ENCODE measurements at regions not wholly inside any gene's neighbourhood (a gene's known extent, or its start where the extent isn't known, plus 50 kb on each side); places are given as distances from the start of the nearest gene placed in this dataset.

DNA sequence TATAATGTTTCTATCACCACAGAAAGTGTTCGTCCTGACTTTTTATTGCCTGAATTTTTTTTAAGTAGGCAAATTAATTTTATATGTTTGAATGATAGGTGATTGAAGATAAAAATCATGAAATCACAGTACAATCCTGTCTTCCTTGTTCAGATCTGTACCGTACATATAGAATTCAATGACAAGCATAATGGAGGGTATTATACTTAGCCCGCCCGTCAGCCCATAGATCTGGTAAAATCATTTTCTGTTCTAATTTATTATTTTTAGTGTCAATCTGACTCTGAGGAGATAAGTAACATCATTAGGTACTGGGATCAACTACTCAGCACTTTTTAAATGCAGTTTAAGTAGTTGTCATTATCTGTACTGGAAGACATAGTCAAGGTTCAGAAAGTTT, 269.9 kb downstream of the NR2F2 start (continued):
- TF ChIP-seq ZBTB1 (CRISPR knock-in tag; IDR thresholded peaks at IDR 0.05; ENCODE audit: borderline replicate concordance) (no peak), ZMYM3 (CRISPR knock-in tag; IDR thresholded peaks at IDR 0.05) (no peak), MAF1 (CRISPR knock-in tag; IDR thresholded peaks at IDR 0.05; ENCODE audit: borderline replicate concordance) (no peak), HOXA3 (CRISPR knock-in tag; IDR thresholded peaks at IDR 0.05) (no peak), ZNF232 (CRISPR knock-in tag; IDR thresholded peaks at IDR 0.05; ENCODE audit: borderline replicate concordance) (no peak), ZNF768 (CRISPR knock-in tag; IDR thresholded peaks at IDR 0.05) (no peak), ZNF841 (CRISPR knock-in tag; IDR thresholded peaks at IDR 0.05; ENCODE audit: borderline replicate concordance) (no peak), HOXA7 (CRISPR knock-in tag; IDR thresholded peaks at IDR 0.05) (no peak), GABPA (IDR thresholded peaks at IDR 0.05; ENCODE audit: low read depth, low read length) (no peak), GABPA (CRISPR knock-in tag; IDR thresholded peaks at IDR 0.05; ENCODE audit: low read depth) (no peak)
- TF ChIP-seq, protein P1, sequence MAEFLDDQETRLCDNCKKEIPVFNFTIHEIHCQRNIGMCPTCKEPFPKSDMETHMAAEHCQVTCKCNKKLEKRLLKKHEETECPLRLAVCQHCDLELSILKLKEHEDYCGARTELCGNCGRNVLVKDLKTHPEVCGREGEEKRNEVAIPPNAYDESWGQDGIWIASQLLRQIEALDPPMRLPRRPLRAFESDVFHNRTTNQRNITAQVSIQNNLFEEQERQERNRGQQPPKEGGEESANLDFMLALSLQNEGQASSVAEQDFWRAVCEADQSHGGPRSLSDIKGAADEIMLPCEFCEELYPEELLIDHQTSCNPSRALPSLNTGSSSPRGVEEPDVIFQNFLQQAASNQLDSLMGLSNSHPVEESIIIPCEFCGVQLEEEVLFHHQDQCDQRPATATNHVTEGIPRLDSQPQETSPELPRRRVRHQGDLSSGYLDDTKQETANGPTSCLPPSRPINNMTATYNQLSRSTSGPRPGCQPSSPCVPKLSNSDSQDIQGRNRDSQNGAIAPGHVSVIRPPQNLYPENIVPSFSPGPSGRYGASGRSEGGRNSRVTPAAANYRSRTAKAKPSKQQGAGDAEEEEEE (CRISPR knock-in tag; IDR thresholded peaks at IDR 0.05; ENCODE audit: borderline replicate concordance), result no peak
- TF ChIP-seq, protein P2, sequence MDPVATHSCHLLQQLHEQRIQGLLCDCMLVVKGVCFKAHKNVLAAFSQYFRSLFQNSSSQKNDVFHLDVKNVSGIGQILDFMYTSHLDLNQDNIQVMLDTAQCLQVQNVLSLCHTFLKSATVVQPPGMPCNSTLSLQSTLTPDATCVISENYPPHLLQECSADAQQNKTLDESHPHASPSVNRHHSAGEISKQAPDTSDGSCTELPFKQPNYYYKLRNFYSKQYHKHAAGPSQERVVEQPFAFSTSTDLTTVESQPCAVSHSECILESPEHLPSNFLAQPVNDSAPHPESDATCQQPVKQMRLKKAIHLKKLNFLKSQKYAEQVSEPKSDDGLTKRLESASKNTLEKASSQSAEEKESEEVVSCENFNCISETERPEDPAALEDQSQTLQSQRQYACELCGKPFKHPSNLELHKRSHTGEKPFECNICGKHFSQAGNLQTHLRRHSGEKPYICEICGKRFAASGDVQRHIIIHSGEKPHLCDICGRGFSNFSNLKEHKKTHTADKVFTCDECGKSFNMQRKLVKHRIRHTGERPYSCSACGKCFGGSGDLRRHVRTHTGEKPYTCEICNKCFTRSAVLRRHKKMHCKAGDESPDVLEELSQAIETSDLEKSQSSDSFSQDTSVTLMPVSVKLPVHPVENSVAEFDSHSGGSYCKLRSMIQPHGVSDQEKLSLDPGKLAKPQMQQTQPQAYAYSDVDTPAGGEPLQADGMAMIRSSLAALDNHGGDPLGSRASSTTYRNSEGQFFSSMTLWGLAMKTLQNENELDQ (CRISPR knock-in tag; IDR thresholded peaks at IDR 0.05; ENCODE audit: borderline replicate concordance), result no peak
- TF ChIP-seq, protein P3, sequence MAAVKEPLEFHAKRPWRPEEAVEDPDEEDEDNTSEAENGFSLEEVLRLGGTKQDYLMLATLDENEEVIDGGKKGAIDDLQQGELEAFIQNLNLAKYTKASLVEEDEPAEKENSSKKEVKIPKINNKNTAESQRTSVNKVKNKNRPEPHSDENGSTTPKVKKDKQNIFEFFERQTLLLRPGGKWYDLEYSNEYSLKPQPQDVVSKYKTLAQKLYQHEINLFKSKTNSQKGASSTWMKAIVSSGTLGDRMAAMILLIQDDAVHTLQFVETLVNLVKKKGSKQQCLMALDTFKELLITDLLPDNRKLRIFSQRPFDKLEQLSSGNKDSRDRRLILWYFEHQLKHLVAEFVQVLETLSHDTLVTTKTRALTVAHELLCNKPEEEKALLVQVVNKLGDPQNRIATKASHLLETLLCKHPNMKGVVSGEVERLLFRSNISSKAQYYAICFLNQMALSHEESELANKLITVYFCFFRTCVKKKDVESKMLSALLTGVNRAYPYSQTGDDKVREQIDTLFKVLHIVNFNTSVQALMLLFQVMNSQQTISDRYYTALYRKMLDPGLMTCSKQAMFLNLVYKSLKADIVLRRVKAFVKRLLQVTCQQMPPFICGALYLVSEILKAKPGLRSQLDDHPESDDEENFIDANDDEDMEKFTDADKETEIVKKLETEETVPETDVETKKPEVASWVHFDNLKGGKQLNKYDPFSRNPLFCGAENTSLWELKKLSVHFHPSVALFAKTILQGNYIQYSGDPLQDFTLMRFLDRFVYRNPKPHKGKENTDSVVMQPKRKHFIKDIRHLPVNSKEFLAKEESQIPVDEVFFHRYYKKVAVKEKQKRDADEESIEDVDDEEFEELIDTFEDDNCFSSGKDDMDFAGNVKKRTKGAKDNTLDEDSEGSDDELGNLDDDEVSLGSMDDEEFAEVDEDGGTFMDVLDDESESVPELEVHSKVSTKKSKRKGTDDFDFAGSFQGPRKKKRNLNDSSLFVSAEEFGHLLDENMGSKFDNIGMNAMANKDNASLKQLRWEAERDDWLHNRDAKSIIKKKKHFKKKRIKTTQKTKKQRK (IDR thresholded peaks at IDR 0.05; ENCODE audit: low read length), result no peak

Data from HepG2 (cell line).